ENCODE measurements at regions not wholly inside any gene's neighbourhood (a gene's known extent, or its start where the extent isn't known, plus 50 kb on each side); places are given as distances from the start of the nearest gene placed in this dataset.

- TF ChIP-seq PATZ1 (CRISPR knock-in tag; IDR thresholded peaks at IDR 0.05; ENCODE audit: borderline replicate concordance) (no peak), CSRNP3 (CRISPR knock-in tag; IDR thresholded peaks at IDR 0.05) (no peak)
These were observed 94.3 kb downstream of the PRLHR start (continued) for GRCh38 chr10:118501171-118501570.

- no peak for ATAC-seq
- TF ChIP-seq TSHZ2 (CRISPR knock-in tag; IDR thresholded peaks at IDR 0.05) (peak; percentile 19; the same call in 1 of the 2 replicates), ZFP30 (CRISPR knock-in tag; IDR thresholded peaks at IDR 0.05) (no peak), GLIS3 (CRISPR knock-in tag; IDR thresholded peaks at IDR 0.05) (no peak), ISL1 (CRISPR knock-in tag; IDR thresholded peaks at IDR 0.05) (no peak), ESRRG (CRISPR knock-in tag; IDR thresholded peaks at IDR 0.05) (no peak), ZNF70 (CRISPR knock-in tag; IDR thresholded peaks at IDR 0.05) (no peak), TCF4 (CRISPR knock-in tag; IDR thresholded peaks at IDR 0.05; ENCODE audit: borderline replicate concordance) (peak; percentile 71; the same call in 1 of the 2 replicates), ZNF8 (CRISPR knock-in tag; IDR thresholded peaks at IDR 0.05) (no peak), SNAI2 (CRISPR knock-in tag; IDR thresholded peaks at IDR 0.05) (no peak), ARNTL (CRISPR knock-in tag; IDR thresholded peaks at IDR 0.05; ENCODE audit: borderline replicate concordance, low read depth) (no peak)
These were observed 94.9 kb downstream of the PRLHR start for GRCh38 chr10:118500477-118501104.

- TF ChIP-seq ZNF565 (CRISPR knock-in tag; conservative IDR thresholded peaks at IDR 0.05; ENCODE audit: low read depth) (no peak), BACH2 (CRISPR knock-in tag; IDR thresholded peaks at IDR 0.05; ENCODE audit: borderline replicate concordance) (no peak), TSHZ2 (CRISPR knock-in tag; IDR thresholded peaks at IDR 0.05) (no peak)
- no peak for ATAC-seq
These were observed 96.3 kb downstream of the PRLHR start for GRCh38 chr10:118499186-118499585.

GRCh38 chr10:118498623-118499022 is 96.8 kb downstream of the PRLHR start:
- no peak for TF ChIP-seq SNAI2 (CRISPR knock-in tag; IDR thresholded peaks at IDR 0.05)
- no peak for TF ChIP-seq ARNTL (CRISPR knock-in tag; IDR thresholded peaks at IDR 0.05; ENCODE audit: borderline replicate concordance, low read depth)
- no peak for TF ChIP-seq POU6F1 (CRISPR knock-in tag; IDR thresholded peaks at IDR 0.05; ENCODE audit: borderline replicate concordance, low read depth)
- TF ChIP-seq PATZ1 (CRISPR knock-in tag; IDR thresholded peaks at IDR 0.05; ENCODE audit: borderline replicate concordance), result no peak
- no peak for TF ChIP-seq CSDC2 (CRISPR knock-in tag; IDR thresholded peaks at IDR 0.05)
- TF ChIP-seq ZNF70 (CRISPR knock-in tag; IDR thresholded peaks at IDR 0.05), result no peak
- no peak for TF ChIP-seq CSRNP3 (CRISPR knock-in tag; IDR thresholded peaks at IDR 0.05)
- TF ChIP-seq ZNF8 (CRISPR knock-in tag; IDR thresholded peaks at IDR 0.05), result no peak
- TF ChIP-seq CREB5 (CRISPR knock-in tag; IDR thresholded peaks at IDR 0.05; ENCODE audit: low read depth), result no peak
- no peak for TF ChIP-seq ZFP3 (CRISPR knock-in tag; IDR thresholded peaks at IDR 0.05)
- TF ChIP-seq ZNF565 (CRISPR knock-in tag; conservative IDR thresholded peaks at IDR 0.05; ENCODE audit: low read depth), result no peak
- TF ChIP-seq ISL1 (CRISPR knock-in tag; IDR thresholded peaks at IDR 0.05), result no peak
- no peak for TF ChIP-seq OSR1 (CRISPR knock-in tag; IDR thresholded peaks at IDR 0.05)
- no peak for ATAC-seq

All from SK-N-SH treated with all-trans-retinoic acid at 6 μM for 48 hours (cell line).